Heart left ventricle (tissue), 16 donors: ENCODE measurements at regions not wholly inside any gene's neighbourhood (a gene's known extent, or its start where the extent isn't known, plus 50 kb on each side); places are given as distances from the start of the nearest gene placed in this dataset.
"Not testable (repeated sequence)": the region's sequence is repeated elsewhere in the genome, so short reads cannot be mapped to it uniquely, and the experiment has no call there.

Experiments
- ATAC-seq, 4 donors: fragments of 200-7000 bp; cut with Tn5 transposase; one replicate each; pipeline ENCODE4 v1.9.1; 2020 to 2022; ENCODE audit warnings: moderate library complexity in 4 of 4, mild to moderate bottlenecking in 3 of 4, moderate number of reproducible peaks in 1 of 4
- DNase-seq, 5 donors: peaks; one replicate each; pipeline ENCODE4 v3.0.0-alpha.2; 2020
- H3K27ac ChIP-seq, 12 donors: fragments of 200-600 bp; sonication (generic) in 4 of 12; one replicate each; pipeline versions ENCODE4 v1.5.0 to v1.8.0; 2016 to 2022; ENCODE audit warnings: mild to moderate bottlenecking in 2 of 12
- H3K27me3 ChIP-seq, 9 donors: fragments of 200-600 bp; sonication (generic) in 2 of 9; one replicate each; pipeline versions ENCODE4 v1.5.1 to v1.8.0; 2016 to 2022; ENCODE audit warnings: mild to moderate bottlenecking in 3 of 9
- H3K36me3 ChIP-seq, 9 donors: fragments of 200-600 bp; sonication (generic) in 2 of 9; one replicate each; pipeline versions ENCODE4 v1.5.0 to v1.8.0; 2018 to 2022; ENCODE audit warnings: mild to moderate bottlenecking in 2 of 9
- H3K4me1 ChIP-seq, 12 donors: fragments of 200-600 bp; sonication (generic) in 4 of 12; one replicate each; pipeline versions ENCODE4 v1.5.0 to v1.8.0; 2016 to 2022; ENCODE audit warnings: mild to moderate bottlenecking in 3 of 12
- H3K4me3 ChIP-seq, 12 donors: fragments of 200-600 bp; sonication (generic) in 4 of 12; one replicate each; pipeline versions ENCODE4 v1.5.0 to v1.8.0; 2017 to 2022; ENCODE audit warnings: mild to moderate bottlenecking in 9 of 12, moderate library complexity in 4 of 12
- H3K9me3 ChIP-seq, 12 donors: fragments of 200-600 bp; sonication (generic) in 4 of 12; one replicate each; pipeline versions ENCODE4 v1.5.0 to v1.8.0; 2016 to 2022; ENCODE audit warnings: mild to moderate bottlenecking in 1 of 12
- CTCF ChIP-seq, 12 donors: fragments of 200-600 bp; sonication (generic) in 4 of 12; IDR thresholded peaks; one replicate each; pipeline versions ENCODE4 v1.5.0 to v1.8.0; 2018 to 2022; ENCODE audit warnings: antibody characterized with exemption in 12 of 12, mild to moderate bottlenecking in 5 of 12
- POLR2A ChIP-seq, 2 donors: fragments of 450-650 bp; IDR thresholded peaks; one replicate each; pipeline ENCODE4 v1.6.1; 2017; ENCODE audit warnings: antibody characterized with exemption in 2 of 2, mild to moderate bottlenecking in 2 of 2, moderate library complexity in 2 of 2
- WGBS, 4 donors: extraction: QIAGEN DNeasy Blood & Tissue Kit in 2 of 4; methylation state at CpG; one replicate each; pipeline versions ENCODE4 v1.1.5 to v1.1.7; 2013 to 2018; 5-methylcytosine and 5-hydroxymethylcytosine counted together
- intact Hi-C, 10 donors: fragments of 100-400 bp; cut with DNase I; formaldehyde crosslinking; loops; one replicate each; pipeline versions ENCODE4 v1.11.1 to v1.14.2; 2022
- donor health status: ischemic (EF 13 %, LVEDD 7.1; RV severe dilation, severe dysfunction).
- donor health status: healthy with polysubstance abuse.
- donor health status: DM: no; HTN: yes; CAD: no.
- donor health status: DM: no; HTN: no; CAD: no.
- donor health status: ischemic (EF 25% LVEDD 6.9; RV normal size, moderate dysfunction).
- donor health status: ischemic (EF 25% LVEDD 5.7; RV mildly dilated, moderate dysfunction).
- donor health status: healthy.
- donor health status: DM: yes; HTN: yes; CAD: no.
- donor health status: ischemic (EF 35%, LVEDD 5.7; RV mildly dilated, moderate dysfunction).
- donor health status: nonischemic (EF 11% LVEDD 7.7; RV severe dilation, severe dysfunction).
- donor health status: DM: yes; HTN: yes; CAD: no.
- donor health status: PGD.
- donor health status: ischemic (EF 29% LVEDD 5.4; RV normal size, mild dysfunction).
- donor health status: nonischemic (EF 23%, LVEDD 6.1; RV moderate dilation, normal function).

GRCh38 chr4:67275179-67275750 lies 270.0 kb downstream of the CENPC start:
- intact Hi-C loops: no loop called here
- H3K27me3 ChIP-seq: no peaks in the 10 kb centered on the region
- WGBS, 4 donors: 88 to 93% (median 90%) methylated on average over 3 to 11 of the region's 11 CpGs
- ATAC-seq (no peak), DNase-seq (no peak)
- peaks cover 0 to 10% (median 0%) of the 10 kb centered on the region in 12 donors for H3K9me3 ChIP-seq
- H3K36me3 ChIP-seq: no peaks in the 10 kb centered on the region
- TF ChIP-seq CTCF (IDR thresholded peaks at IDR 0.05): no peak
- no peak for TF ChIP-seq POLR2A (IDR thresholded peaks at IDR 0.05)
- H3K27ac ChIP-seq: no peak overlapping the region
- H3K4me1 ChIP-seq: no peaks in the 10 kb centered on the region
- no peak overlapping the region for H3K4me3 ChIP-seq

DNA sequence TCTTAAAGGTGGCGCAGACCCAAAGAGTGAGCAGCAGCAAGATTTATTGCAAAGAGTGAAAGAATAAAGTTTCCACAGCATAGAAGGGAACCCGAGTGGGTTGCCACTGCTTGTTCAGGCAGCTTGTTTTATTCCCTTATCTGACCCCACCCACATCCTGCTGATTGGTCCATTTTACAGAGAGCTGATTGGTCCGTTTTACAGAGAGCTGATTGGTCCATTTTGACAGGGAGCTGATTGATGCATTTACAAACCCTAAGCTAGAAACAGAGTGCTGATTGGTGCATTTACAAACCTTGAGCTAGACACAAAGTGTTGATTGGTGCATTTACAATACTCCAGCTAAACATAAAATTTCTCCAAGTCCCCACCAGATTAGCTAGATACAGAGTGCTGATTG lies 270.6 kb downstream of the CENPC start:
- H3K27ac ChIP-seq, intact Hi-C loops, H3K4me3 ChIP-seq, H3K4me1 ChIP-seq, H3K9me3 ChIP-seq, H3K36me3 ChIP-seq, DNase-seq, H3K27me3 ChIP-seq, ATAC-seq: not testable (repeated sequence)
- 73 to 76% (median 75%) methylated on average over 3 of the region's 3 CpGs for WGBS, 4 donors

DNA sequence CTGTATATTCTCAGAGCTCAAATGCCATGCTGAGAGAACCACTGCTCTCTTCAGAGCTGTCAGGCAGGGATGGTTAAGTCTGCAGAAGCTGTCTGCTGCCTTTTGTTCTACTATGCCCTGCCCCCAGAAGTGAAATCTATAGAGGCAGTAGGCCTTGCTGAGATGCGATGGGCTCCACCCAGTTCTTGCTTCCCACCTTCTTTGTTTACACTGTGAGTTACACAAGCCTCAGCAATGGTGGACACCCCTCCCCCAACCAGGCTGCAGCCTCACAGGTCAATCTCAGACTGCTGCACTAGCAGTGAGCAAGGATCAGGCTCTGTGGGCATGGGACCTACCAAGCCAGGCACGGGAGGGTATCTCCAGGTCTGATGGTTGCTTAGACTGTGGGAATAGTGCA lies 271.6 kb downstream of the CENPC start:
- DNase-seq (no peak), ATAC-seq (no peak)
- Histone ChIP-seq H3K36me3 (no peaks in the 10 kb centered on the region), H3K4me3 (no peak overlapping the region), H3K4me1 (no peaks in the 10 kb centered on the region), H3K27ac (no peak overlapping the region), H3K27me3 (no peaks in the 10 kb centered on the region), H3K9me3 (peaks cover 0 to 11% (median 0%) of the 10 kb centered on the region in 12 donors)
- 74 to 88% (median 84%) methylated on average over 2 of the region's 2 CpGs for WGBS, 4 donors
- intact Hi-C loops: no loop called here
- TF ChIP-seq POLR2A (IDR thresholded peaks at IDR 0.05) (no peak), CTCF (IDR thresholded peaks at IDR 0.05) (no peak)

GRCh38 chr4:67261971-67262370 lies 283.3 kb downstream of the CENPC start:
- DNase-seq (no peak), ATAC-seq (no peak)
- no peak for TF ChIP-seq CTCF (IDR thresholded peaks at IDR 0.05)
- TF ChIP-seq POLR2A (IDR thresholded peaks at IDR 0.05): no peak
- no peak overlapping the region for H3K27ac ChIP-seq
- no peaks in the 10 kb centered on the region for H3K9me3 ChIP-seq
- no peaks in the 10 kb centered on the region for H3K27me3 ChIP-seq
- H3K36me3 ChIP-seq: no peaks in the 10 kb centered on the region
- H3K4me1 ChIP-seq: no peaks in the 10 kb centered on the region
- intact Hi-C loops: no loop called here
- no peak overlapping the region for H3K4me3 ChIP-seq
- WGBS, 4 donors: 62 to 79% (median 71%) methylated on average over 1 of the region's 1 CpG

GRCh38 chr4:67256388-67257043 lies 288.8 kb downstream of the CENPC start:
- WGBS, 4 donors: 54 to 71% (median 61%) methylated on average over 3 of the region's 3 CpGs
- no peak for TF ChIP-seq CTCF (IDR thresholded peaks at IDR 0.05)
- no peak for TF ChIP-seq POLR2A (IDR thresholded peaks at IDR 0.05)
- no peak for DNase-seq
- Histone ChIP-seq H3K4me1 (no peaks in the 10 kb centered on the region), H3K9me3 (peaks cover 0 to 4% (median 0%) of the 10 kb centered on the region in 12 donors), H3K36me3 (no peaks in the 10 kb centered on the region), H3K4me3 (no peak overlapping the region), H3K27me3 (no peaks in the 10 kb centered on the region), H3K27ac (no peak overlapping the region)
- intact Hi-C loops: no loop called here
- no peak for ATAC-seq
